ENCODE measurements at regions not wholly inside any gene's neighbourhood (a gene's known extent, or its start where the extent isn't known, plus 50 kb on each side); places are given as distances from the start of the nearest gene placed in this dataset.
"Not testable (repeated sequence)": the region's sequence is repeated elsewhere in the genome, so short reads cannot be mapped to it uniquely, and the experiment has no call there.

DNA sequence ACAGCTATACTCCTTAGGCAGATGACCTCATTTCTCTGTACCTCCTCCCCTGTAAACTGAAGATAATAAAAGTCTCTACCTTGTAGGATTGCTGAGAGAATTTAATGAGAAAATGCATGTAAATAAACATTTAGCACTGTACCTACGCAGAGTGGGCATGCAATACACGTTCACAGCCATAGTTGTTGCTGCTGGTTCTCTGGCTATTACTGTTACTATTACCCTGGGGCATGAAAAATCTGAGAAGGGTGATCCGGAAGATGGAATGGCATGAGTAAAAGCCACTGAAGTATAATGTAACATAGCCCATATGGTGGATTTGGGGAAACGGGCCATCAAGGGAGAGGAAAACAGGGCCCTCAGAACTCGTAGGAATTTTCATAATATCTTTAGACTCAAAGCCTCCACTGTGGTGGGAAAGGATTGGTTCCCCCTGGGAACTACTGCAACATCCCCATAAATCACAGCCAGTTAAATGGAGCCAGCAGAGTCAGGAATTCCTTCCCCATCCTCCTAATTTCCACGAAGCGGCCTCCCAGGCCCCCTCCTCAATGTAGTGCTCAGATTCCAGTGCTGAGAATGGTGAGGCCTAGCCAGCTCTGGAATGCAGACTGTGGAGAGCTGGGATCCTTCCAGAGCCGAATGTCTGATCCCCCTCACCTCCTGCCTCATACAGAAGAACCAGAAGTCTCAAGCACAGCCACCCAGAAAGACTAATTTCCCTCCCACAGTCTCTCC, 205.3 kb downstream of the MN1 start:
- H3K27ac ChIP-seq (ENCODE audit: low read depth, low read length), result no peak overlapping the region
- no peaks in the 10 kb centered on the region for H3K27me3 ChIP-seq (ENCODE audit: insufficient read depth, low read length)
- H3K79me2 ChIP-seq (ENCODE audit: control insufficient read depth, insufficient read depth, low read length, unreplicated experiment), result no peaks in the 10 kb centered on the region
- H3K4me3 ChIP-seq (ENCODE audit: low read depth, low read length), result no peak overlapping the region
- no peaks in the 10 kb centered on the region for H3K36me3 ChIP-seq (ENCODE audit: insufficient read depth, low read length)
- H3K4me1 ChIP-seq (ENCODE audit: control insufficient read depth, insufficient read depth, low read length, unreplicated experiment), result no peaks in the 10 kb centered on the region
- no peak overlapping the region for H2AFZ ChIP-seq (ENCODE audit: low read length, unreplicated experiment)

DNA sequence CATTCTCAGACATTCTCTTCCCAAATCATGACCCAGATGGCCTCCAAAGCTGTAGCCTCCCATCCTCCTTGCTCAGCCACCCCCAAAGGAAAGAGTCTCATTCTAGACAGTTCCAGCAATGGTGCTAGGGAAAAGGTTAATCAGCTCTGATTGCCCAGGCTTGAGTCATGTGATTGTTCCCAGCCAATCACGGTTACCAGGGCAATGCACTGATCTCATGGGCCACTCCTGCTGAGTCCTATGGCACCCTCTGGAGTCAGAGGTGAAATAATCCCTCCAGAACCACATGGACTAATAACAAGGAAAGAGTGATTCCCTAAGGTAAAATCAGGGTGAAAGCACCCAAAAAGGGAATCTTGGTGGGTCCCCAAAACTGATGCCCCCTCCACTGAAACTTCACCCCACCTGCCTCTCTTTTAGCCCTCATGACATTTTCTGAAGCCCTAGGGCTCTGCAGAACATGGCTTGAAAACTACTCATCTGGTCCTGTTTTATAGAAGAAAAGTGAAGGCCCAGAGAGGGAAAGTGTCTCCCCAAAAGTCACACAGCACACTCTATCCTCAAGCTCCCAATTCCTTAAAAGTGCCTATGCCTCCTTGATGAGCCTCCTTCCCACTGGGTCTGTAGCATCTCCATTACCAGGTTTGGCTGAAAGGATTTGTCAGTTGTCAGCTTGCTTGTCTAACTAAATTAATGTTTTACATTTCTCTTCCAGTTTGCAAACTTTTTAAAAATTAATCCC, 203.7 kb downstream of the MN1 start:
- Histone ChIP-seq H3K79me2 (ENCODE audit: control insufficient read depth, insufficient read depth, low read length, unreplicated experiment) (no peaks in the 10 kb centered on the region), H3K27me3 (ENCODE audit: insufficient read depth, low read length) (no peaks in the 10 kb centered on the region), H3K4me3 (ENCODE audit: low read depth, low read length) (no peak overlapping the region), H3K4me1 (ENCODE audit: control insufficient read depth, insufficient read depth, low read length, unreplicated experiment) (no peaks in the 10 kb centered on the region), H3K36me3 (ENCODE audit: insufficient read depth, low read length) (no peaks in the 10 kb centered on the region), H2AFZ (ENCODE audit: low read length, unreplicated experiment) (no peak overlapping the region), H3K27ac (ENCODE audit: low read depth, low read length) (no peak overlapping the region)

DNA sequence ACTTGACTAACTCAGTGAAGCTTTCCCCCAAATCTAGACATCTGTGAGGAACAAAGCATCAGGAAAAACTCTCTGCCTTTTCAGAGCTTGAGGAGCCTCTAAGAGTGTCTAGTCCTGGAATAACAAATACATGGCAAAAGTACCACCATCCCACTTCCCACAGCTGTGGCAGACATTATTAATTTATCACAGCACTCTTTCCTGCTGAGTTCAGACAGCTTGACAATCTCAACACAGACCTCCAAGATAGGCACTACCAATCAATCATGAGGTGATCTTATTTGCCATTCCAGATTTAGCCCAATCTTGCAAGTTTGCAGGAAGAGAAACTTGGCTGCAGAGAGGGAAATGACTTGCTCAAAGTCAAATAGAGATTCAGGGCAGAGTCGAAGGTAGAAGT, 202.8 kb downstream of the MN1 start:
- H3K4me3 ChIP-seq (ENCODE audit: low read depth, low read length), result no peak overlapping the region
- no peaks in the 10 kb centered on the region for H3K27me3 ChIP-seq (ENCODE audit: insufficient read depth, low read length)
- no peaks in the 10 kb centered on the region for H3K79me2 ChIP-seq (ENCODE audit: control insufficient read depth, insufficient read depth, low read length, unreplicated experiment)
- H3K27ac ChIP-seq (ENCODE audit: low read depth, low read length), result no peak overlapping the region
- no peaks in the 10 kb centered on the region for H3K4me1 ChIP-seq (ENCODE audit: control insufficient read depth, insufficient read depth, low read length, unreplicated experiment)
- H3K36me3 ChIP-seq (ENCODE audit: insufficient read depth, low read length), result no peaks in the 10 kb centered on the region
- H2AFZ ChIP-seq (ENCODE audit: low read length, unreplicated experiment), result no peak overlapping the region

DNA sequence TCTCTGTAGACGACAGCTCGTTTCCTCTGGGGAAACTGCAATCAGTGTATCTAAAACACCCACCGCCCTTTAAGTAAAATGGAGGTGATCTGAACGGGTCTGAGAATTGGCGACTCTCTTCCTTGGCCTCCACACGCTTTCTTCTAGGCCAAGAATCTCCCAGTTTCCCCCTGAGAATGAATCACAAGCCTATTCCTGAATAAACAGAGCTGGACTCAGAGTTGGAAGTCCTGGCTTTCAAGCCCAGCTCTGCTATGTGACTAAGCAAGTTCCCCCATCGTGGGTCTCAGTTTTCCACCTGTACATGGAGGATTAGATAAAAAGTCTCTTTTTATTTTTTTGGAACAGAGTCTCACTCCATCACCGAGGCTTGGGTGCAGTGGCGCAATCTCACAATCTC, 200.4 kb downstream of the MN1 start:
- H3K27me3 ChIP-seq (ENCODE audit: insufficient read depth, low read length), result no peaks in the 10 kb centered on the region
- no peak overlapping the region for H3K4me3 ChIP-seq (ENCODE audit: low read depth, low read length)
- no peaks in the 10 kb centered on the region for H3K4me1 ChIP-seq (ENCODE audit: control insufficient read depth, insufficient read depth, low read length, unreplicated experiment)

DNA sequence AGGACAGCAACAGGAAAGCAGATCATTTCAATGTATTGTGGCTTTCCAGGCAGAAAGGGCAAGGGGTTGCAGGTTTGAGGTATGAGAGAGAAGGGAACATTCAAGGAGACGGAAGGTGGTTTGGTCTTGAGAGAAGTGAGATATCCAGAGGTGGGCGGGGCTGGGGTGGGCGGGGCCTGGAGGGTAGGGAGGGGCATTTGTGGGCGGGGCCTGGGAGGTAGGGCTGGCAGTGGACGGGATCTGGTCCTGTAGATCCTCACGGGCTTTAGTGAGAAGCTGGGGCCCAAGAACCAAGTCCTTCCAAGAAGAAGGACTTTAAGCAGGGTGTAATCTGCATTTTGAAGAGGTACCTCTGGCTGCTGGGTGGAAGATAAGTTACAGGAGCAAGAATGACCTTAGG, 199.2 kb downstream of the MN1 start:
- no peak overlapping the region for H2AFZ ChIP-seq (ENCODE audit: low read length, unreplicated experiment)
- H3K36me3 ChIP-seq (ENCODE audit: insufficient read depth, low read length), result no peaks in the 10 kb centered on the region
- H3K27me3 ChIP-seq (ENCODE audit: insufficient read depth, low read length), result no peaks in the 10 kb centered on the region
- no peak overlapping the region for H3K4me3 ChIP-seq (ENCODE audit: low read depth, low read length)
- no peak overlapping the region for H3K27ac ChIP-seq (ENCODE audit: low read depth, low read length)
- no peaks in the 10 kb centered on the region for H3K79me2 ChIP-seq (ENCODE audit: control insufficient read depth, insufficient read depth, low read length, unreplicated experiment)
- no peaks in the 10 kb centered on the region for H3K4me1 ChIP-seq (ENCODE audit: control insufficient read depth, insufficient read depth, low read length, unreplicated experiment)

More for the DNA sequence above, 200.4 kb downstream of the MN1 start:
- no peak overlapping the region for H2AFZ ChIP-seq (ENCODE audit: low read length, unreplicated experiment)
- H3K79me2 ChIP-seq (ENCODE audit: control insufficient read depth, insufficient read depth, low read length, unreplicated experiment), result no peaks in the 10 kb centered on the region
- H3K36me3 ChIP-seq (ENCODE audit: insufficient read depth, low read length), result no peaks in the 10 kb centered on the region
- H3K27ac ChIP-seq (ENCODE audit: low read depth, low read length), result no peak overlapping the region

DNA sequence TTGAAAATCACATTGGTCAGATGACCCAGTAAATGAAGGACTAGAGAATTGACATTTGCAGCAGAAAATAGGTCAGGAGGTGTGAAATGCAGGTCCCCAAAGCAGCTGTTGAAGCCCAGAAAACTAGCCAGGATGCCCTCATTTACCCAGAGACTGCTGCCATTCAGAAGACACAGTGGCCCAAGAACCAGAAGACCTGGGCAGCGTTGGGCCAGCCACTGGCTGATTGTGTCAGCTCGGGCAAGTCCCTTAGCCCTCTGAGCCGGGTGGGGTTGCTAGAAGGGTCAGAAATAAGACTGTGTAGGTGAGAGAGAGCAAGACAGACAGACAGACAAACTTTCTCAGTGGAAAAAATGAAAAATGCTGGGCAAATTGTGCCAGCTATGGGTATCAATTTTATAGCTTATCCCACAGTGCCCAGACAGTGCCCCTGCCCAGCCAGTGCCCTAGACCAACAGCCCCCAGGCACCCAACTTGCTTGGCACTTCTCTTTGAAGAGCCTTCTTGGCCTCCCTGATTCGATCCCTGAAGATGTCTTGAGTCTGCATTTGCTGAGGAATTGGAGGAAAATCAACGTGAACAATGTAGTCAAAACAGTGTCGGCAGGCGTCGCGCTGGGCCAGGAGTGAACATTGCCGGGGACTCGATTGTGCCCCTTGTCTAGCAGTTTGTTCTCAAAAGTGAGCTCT, 198.3 kb downstream of the MN1 start:
- H2AFZ ChIP-seq (ENCODE audit: low read length, unreplicated experiment), result no peak overlapping the region
- H3K27me3 ChIP-seq (ENCODE audit: insufficient read depth, low read length), result no peaks in the 10 kb centered on the region
- no peak overlapping the region for H3K4me3 ChIP-seq (ENCODE audit: low read depth, low read length)
- H3K79me2 ChIP-seq (ENCODE audit: control insufficient read depth, insufficient read depth, low read length, unreplicated experiment), result no peaks in the 10 kb centered on the region
- no peaks in the 10 kb centered on the region for H3K4me1 ChIP-seq (ENCODE audit: control insufficient read depth, insufficient read depth, low read length, unreplicated experiment)
- no peaks in the 10 kb centered on the region for H3K36me3 ChIP-seq (ENCODE audit: insufficient read depth, low read length)
- H3K27ac ChIP-seq (ENCODE audit: low read depth, low read length), result no peak overlapping the region

DNA sequence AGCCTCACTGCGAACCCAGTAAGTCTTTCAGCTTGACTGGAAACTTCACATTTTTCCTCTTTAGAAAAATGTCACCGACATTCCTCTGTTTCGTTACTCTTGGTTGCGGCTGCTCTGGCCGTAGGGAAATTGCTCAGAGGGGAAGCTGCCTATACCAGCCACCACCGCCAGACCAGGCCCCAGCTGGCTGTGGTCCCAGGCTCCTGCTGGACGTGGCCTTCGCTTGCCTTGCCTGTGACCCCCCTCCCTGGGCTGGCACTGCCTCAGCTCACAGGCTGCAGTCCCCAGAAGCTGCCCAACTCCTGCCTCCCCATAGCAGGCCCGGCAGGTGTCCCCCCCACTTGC, 197.8 kb downstream of the MN1 start:
- Histone ChIP-seq H2AFZ (ENCODE audit: low read length, unreplicated experiment) (no peak overlapping the region), H3K4me1 (ENCODE audit: control insufficient read depth, insufficient read depth, low read length, unreplicated experiment) (no peaks in the 10 kb centered on the region), H3K27me3 (ENCODE audit: insufficient read depth, low read length) (no peaks in the 10 kb centered on the region), H3K36me3 (ENCODE audit: insufficient read depth, low read length) (no peaks in the 10 kb centered on the region), H3K27ac (ENCODE audit: low read depth, low read length) (no peak overlapping the region), H3K4me3 (ENCODE audit: low read depth, low read length) (no peak overlapping the region), H3K79me2 (ENCODE audit: control insufficient read depth, insufficient read depth, low read length, unreplicated experiment) (no peaks in the 10 kb centered on the region)

DNA sequence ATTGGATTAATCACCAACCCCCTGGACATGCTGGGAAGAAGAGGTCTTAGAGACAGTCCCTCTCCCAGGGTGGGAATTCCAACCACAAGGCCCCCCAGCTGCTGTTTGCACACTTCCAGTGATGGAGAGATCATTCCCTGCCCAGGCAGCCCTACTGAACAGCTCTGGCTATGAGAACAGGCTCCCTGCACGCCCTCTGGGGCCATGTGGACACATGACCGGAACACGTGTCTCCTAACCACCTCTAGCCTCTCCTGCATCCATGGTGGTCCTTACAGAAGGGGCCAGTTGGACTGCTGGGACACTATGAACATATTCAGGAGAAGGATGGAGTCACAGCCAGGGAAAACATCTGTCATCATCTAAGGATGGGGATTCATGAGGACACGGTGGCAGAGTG, 196.2 kb downstream of the MN1 start:
- Histone ChIP-seq H3K79me2 (ENCODE audit: control insufficient read depth, insufficient read depth, low read length, unreplicated experiment) (no peaks in the 10 kb centered on the region), H2AFZ (ENCODE audit: low read length, unreplicated experiment) (no peak overlapping the region), H3K4me3 (ENCODE audit: low read depth, low read length) (no peak overlapping the region), H3K27me3 (ENCODE audit: insufficient read depth, low read length) (no peaks in the 10 kb centered on the region), H3K36me3 (ENCODE audit: insufficient read depth, low read length) (no peaks in the 10 kb centered on the region), H3K27ac (ENCODE audit: low read depth, low read length) (no peak overlapping the region), H3K4me1 (ENCODE audit: control insufficient read depth, insufficient read depth, low read length, unreplicated experiment) (no peaks in the 10 kb centered on the region)

DNA sequence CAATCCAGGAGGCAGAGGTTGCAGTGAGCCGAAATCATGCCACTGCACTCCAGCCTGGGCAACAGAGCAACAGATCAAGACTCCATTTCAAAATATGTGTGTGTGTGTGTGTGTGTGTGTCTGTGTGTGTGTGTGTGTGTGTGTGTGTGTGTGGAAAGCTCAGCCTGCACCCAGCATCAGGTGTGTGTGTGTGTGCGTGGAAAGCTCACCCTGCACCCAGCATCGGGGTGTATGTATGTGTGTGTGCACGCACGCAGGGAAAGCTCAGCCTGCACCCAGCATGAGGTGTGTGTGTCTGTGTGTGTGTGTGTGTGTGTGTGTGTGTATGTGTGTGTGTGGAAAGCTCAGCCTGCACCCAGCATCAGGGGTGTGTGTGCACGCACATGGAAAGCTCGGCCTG, 193.8 kb downstream of the MN1 start:
- not testable (repeated sequence) for H3K27ac ChIP-seq (ENCODE audit: low read depth, low read length); H2AFZ ChIP-seq (ENCODE audit: low read length, unreplicated experiment)

DNA sequence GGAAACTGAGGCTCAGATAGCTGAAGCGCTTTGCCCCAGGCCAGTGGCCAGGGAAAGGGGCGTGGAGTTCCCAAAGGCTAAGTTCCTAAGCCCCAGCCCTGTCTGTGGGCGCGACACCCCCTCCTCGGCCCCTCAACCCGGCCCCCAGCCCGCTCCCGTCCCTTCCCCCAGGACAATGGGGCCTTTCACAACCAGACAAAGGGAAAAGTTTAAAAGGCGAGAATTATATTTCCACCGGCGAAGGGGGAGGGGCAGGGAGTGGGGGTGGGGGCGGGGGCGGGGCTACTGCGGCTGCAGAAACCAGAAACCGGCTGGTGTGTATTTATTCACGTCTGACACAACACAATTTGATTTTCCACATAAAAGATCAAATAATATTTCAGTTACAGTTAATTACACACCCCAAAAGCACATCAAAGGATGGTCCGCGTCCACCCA, 192.1 kb downstream of the MN1 start:
- H3K4me3 ChIP-seq (ENCODE audit: low read depth, low read length), result no peak overlapping the region
- H3K27me3 ChIP-seq (ENCODE audit: insufficient read depth, low read length), result peaks cover 19% of the 10 kb centered on the region
- no peaks in the 10 kb centered on the region for H3K4me1 ChIP-seq (ENCODE audit: control insufficient read depth, insufficient read depth, low read length, unreplicated experiment)
- H2AFZ ChIP-seq (ENCODE audit: low read length, unreplicated experiment), result no peak overlapping the region
- H3K79me2 ChIP-seq (ENCODE audit: control insufficient read depth, insufficient read depth, low read length, unreplicated experiment), result no peaks in the 10 kb centered on the region
- no peaks in the 10 kb centered on the region for H3K36me3 ChIP-seq (ENCODE audit: insufficient read depth, low read length)
- no peak overlapping the region for H3K27ac ChIP-seq (ENCODE audit: low read depth, low read length)

More for the DNA sequence above, 193.8 kb downstream of the MN1 start:
- not testable (repeated sequence) for H3K4me1 ChIP-seq (ENCODE audit: control insufficient read depth, insufficient read depth, low read length, unreplicated experiment); H3K27me3 ChIP-seq (ENCODE audit: insufficient read depth, low read length); H3K79me2 ChIP-seq (ENCODE audit: control insufficient read depth, insufficient read depth, low read length, unreplicated experiment); H3K36me3 ChIP-seq (ENCODE audit: insufficient read depth, low read length); H3K4me3 ChIP-seq (ENCODE audit: low read depth, low read length)

DNA sequence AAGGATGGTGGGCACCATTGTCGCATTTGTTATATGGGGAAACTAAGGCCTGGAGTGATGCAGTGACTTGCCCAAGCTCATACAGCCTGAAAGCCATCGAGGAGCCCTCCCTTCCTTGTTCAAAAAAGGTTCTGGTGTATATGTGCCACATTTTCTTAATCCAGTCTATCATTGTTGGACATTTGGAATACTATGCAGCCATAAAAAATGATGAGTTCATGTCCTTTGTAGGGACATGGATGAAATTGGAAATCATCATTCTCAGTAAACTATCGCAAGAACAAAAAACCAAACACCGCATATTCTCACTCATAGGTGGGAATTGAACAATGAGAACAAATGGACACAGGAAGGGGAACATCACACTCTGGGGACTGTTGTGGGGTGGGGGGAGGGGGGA, 191.4 kb downstream of the MN1 start:
- H3K4me3 ChIP-seq (ENCODE audit: low read depth, low read length); H3K36me3 ChIP-seq (ENCODE audit: insufficient read depth, low read length); H3K79me2 ChIP-seq (ENCODE audit: control insufficient read depth, insufficient read depth, low read length, unreplicated experiment); H3K4me1 ChIP-seq (ENCODE audit: control insufficient read depth, insufficient read depth, low read length, unreplicated experiment); H2AFZ ChIP-seq (ENCODE audit: low read length, unreplicated experiment); H3K27ac ChIP-seq (ENCODE audit: low read depth, low read length): not testable (repeated sequence)
- peaks cover 26% of the 10 kb centered on the region for H3K27me3 ChIP-seq (ENCODE audit: insufficient read depth, low read length)
